Neural progenitor cell (in vitro differentiated cells): ENCODE measurements at regions not wholly inside any gene's neighbourhood (a gene's known extent, or its start where the extent isn't known, plus 50 kb on each side); places are given as distances from the start of the nearest gene placed in this dataset.

Experiments
- CTCF ChIP-seq: fragments of 200-600 bp; sonication (generic); IDR thresholded peaks from 2 replicates; pipeline ENCODE4 v1.5.1; 2017; ENCODE audit warnings: antibody characterized with exemption, mild to moderate bottlenecking
- EZH2 ChIP-seq: fragments of 200-600 bp; sonication (generic); IDR thresholded peaks from 2 replicates; pipeline ENCODE4 v1.6.1; 2017; ENCODE audit warnings: antibody characterized with exemption, mild to moderate bottlenecking, moderate library complexity

DNA sequence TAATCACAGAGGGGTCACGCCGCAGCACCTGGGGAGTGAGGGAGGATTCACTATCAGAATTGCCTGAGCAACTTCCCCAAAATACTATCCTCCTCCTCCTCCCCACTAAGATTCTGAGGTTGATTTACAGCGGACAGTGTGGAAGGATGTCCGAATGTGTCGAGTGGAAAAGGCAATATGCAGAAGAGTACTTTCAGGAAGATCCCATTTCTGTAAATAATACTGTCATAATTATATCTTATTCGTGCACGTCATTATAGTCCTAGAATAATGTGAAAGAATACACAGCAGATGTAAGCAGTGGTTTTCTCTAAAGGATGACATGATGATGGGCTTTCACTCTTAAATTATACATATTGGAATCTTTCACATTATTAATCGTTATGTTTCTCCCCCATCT is 149.8 kb upstream of the NOCT start:
- TF ChIP-seq CTCF: no peak
- no peak for TF ChIP-seq EZH2
